Aorta (tissue), 5 donors: ENCODE measurements at regions not wholly inside any gene's neighbourhood (a gene's known extent, or its start where the extent isn't known, plus 50 kb on each side); places are given as distances from the start of the nearest gene placed in this dataset.

ENCODE experiments used
- ATAC-seq: fragments of 200-7000 bp; cut with Tn5 transposase; one replicate; pipeline ENCODE4 v1.9.1; 2022; ENCODE audit warnings: moderate library complexity; ENCODE audit not compliant: low FRiP score
- DNase-seq, 2 donors: peaks; one replicate each; pipeline ENCODE4 v3.0.0-alpha.2; 2020
- H3K27ac ChIP-seq, 2 donors: one replicate each; pipeline ENCODE4 v1.5.1; 2013; ENCODE audit warnings: low read length in 2 of 2, mild to moderate bottlenecking in 2 of 2, moderate library complexity in 2 of 2, control low read depth in 1 of 2, inconsistent platforms in 1 of 2, low read depth in 1 of 2
- H3K27me3 ChIP-seq, 2 donors: one replicate each; pipeline ENCODE4 v1.6.1; 2013; ENCODE audit warnings: control low read depth in 1 of 2, low read length in 1 of 2, mild to moderate bottlenecking in 1 of 2, moderate library complexity in 1 of 2; ENCODE audit not compliant: insufficient read depth in 2 of 2, control insufficient read depth in 1 of 2
- H3K36me3 ChIP-seq, 2 donors: one replicate each; pipeline ENCODE4 v1.6.1; 2013; ENCODE audit warnings: control low read depth in 1 of 2, low read length in 1 of 2, mild to moderate bottlenecking in 1 of 2; ENCODE audit not compliant: insufficient read depth in 2 of 2, control insufficient read depth in 1 of 2
- H3K4me1 ChIP-seq, 2 donors: one replicate each; pipeline ENCODE4 v1.6.1; 2013; ENCODE audit warnings: low read length in 2 of 2, control low read depth in 1 of 2, mild to moderate bottlenecking in 1 of 2, moderate library complexity in 1 of 2; ENCODE audit not compliant: insufficient read depth in 2 of 2, control insufficient read depth in 1 of 2
- H3K4me3 ChIP-seq, 2 donors: one replicate each; pipeline ENCODE4 v1.5.1; 2013; ENCODE audit warnings: low read length in 2 of 2, control low read depth in 1 of 2, mild to moderate bottlenecking in 1 of 2
- H3K9me3 ChIP-seq: one replicate; pipeline ENCODE4 v1.6.1; 2013; ENCODE audit warnings: mild to moderate bottlenecking, low read length; ENCODE audit not compliant: control insufficient read depth
- WGBS, 2 donors: extraction: QIAGEN DNeasy Blood & Tissue Kit; methylation state at CpG; one replicate each; pipeline ENCODE4 v1.1.7; 2013; 5-methylcytosine and 5-hydroxymethylcytosine counted together
- intact Hi-C, 2 donors: fragments of 100-400 bp; cut with DNase I; formaldehyde crosslinking; loops; one replicate each; pipeline versions ENCODE4 v1.14.2 to v1.15.0; 2022
- donor health status: healthy with polysubstance abuse.
- donor health status: Bipolar disorder and iron deficiency.
- donor health status: DM: no; HTN: no; CAD: no.
- donor health status: DM: no; HTN: no; CAD: no.
- donor health status: DM: yes; HTN: yes; CAD: no.

DNA sequence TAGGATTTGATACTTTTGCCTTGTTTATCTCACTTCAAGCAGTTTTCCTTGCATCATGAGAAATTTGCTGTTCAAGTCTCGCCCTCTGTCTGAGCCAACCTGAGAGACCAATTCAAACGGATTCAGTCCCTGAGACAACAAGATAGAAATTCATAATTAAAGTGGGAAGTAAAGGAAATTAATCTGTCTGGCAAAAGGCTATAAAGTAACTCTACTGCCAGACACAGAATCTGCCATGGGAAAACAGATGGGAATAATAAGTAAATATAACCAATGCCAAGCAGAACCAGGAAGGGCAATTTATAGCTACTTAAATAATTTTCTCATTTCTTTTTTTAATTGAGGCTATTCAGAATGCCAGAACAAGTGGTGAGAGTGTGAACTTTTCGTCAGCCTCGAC lies 239.6 kb downstream of the TFAP2C start:
- no peak for ATAC-seq
- WGBS, 2 donors = 58 to 61% methylated on average over 4 of the region's 4 CpGs
- Histone ChIP-seq H3K36me3 (no peaks in the 10 kb centered on the region), H3K9me3 (peaks cover 2% of the 10 kb centered on the region), H3K27ac (no peak overlapping the region), H3K27me3 (no peaks in the 10 kb centered on the region), H3K4me3 (no peak overlapping the region), H3K4me1 (no peaks in the 10 kb centered on the region)
- intact Hi-C loops = no loop called here
- no peak for DNase-seq

- H3K4me3 ChIP-seq = no peak overlapping the region
- no peak for ATAC-seq
- intact Hi-C loops = no loop called here
- H3K4me1 ChIP-seq = no peaks in the 10 kb centered on the region
- H3K9me3 ChIP-seq = peaks cover 2% of the 10 kb centered on the region
- no peak for DNase-seq
- H3K27ac ChIP-seq = no peak overlapping the region
- 93 to 95% methylated on average over 5 of the region's 5 CpGs for WGBS, 2 donors
- no peaks in the 10 kb centered on the region for H3K36me3 ChIP-seq
- no peaks in the 10 kb centered on the region for H3K27me3 ChIP-seq
Observed at GRCh38 chr20:56870271-56870670, 241.2 kb downstream of the TFAP2C start.

- no peak for DNase-seq
- WGBS, 2 donors = 57 to 58% methylated on average over 11 of the region's 11 CpGs
- Histone ChIP-seq H3K27ac (no peak overlapping the region), H3K36me3 (no peaks in the 10 kb centered on the region), H3K4me3 (no peak overlapping the region), H3K27me3 (no peaks in the 10 kb centered on the region), H3K9me3 (peaks cover 2% of the 10 kb centered on the region), H3K4me1 (no peaks in the 10 kb centered on the region)
- intact Hi-C loops = no loop called here
- ATAC-seq = no peak
Observed at GRCh38 chr20:56871691-56872090, 242.6 kb downstream of the TFAP2C start.

- Histone ChIP-seq H3K4me1 (no peaks in the 10 kb centered on the region), H3K27me3 (no peaks in the 10 kb centered on the region), H3K9me3 (peaks cover 2% of the 10 kb centered on the region), H3K4me3 (no peak overlapping the region), H3K27ac (no peak overlapping the region), H3K36me3 (no peaks in the 10 kb centered on the region)
- WGBS, 2 donors = 85 to 86% methylated on average over 11 of the region's 11 CpGs
- DNase-seq (no peak), ATAC-seq (no peak)
- intact Hi-C loops = no loop called here
Observed at GRCh38 chr20:56872620-56873458, 243.7 kb downstream of the TFAP2C start.

DNA sequence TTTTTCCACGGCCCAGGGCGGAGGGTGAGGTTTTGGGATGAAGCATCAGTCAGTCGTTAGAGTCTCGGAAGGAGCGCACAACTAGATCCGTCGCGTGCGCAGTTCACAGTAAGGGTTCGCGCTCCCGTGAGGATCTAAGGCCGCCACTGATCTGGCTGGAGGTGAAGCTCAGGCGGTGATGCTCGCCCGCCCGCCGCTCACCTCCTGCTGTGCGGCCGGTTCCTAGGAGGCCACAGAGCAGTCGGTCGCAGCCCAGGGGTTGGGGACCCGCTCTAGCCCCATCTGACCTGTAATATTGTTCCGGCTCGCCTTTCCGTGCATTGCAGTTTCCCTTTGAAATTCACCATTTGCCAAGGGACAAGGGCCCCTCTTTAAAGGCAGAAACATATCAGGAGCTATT lies 244.7 kb downstream of the TFAP2C start:
- Histone ChIP-seq H3K27me3 (no peaks in the 10 kb centered on the region), H3K4me3 (no peak overlapping the region), H3K9me3 (peaks cover 2% of the 10 kb centered on the region), H3K36me3 (no peaks in the 10 kb centered on the region), H3K27ac (no peak overlapping the region), H3K4me1 (no peaks in the 10 kb centered on the region)
- DNase-seq (no peak), ATAC-seq (no peak)
- intact Hi-C loops = no loop called here
- 87 to 89% methylated on average over 23 to 26 of the region's 26 CpGs for WGBS, 2 donors

GRCh38 chr20:56875052-56875659 lies 246.1 kb downstream of the TFAP2C start:
- DNase-seq (no peak), ATAC-seq (no peak)
- H3K36me3 ChIP-seq = no peaks in the 10 kb centered on the region
- no peaks in the 10 kb centered on the region for H3K4me1 ChIP-seq
- H3K4me3 ChIP-seq = no peak overlapping the region
- WGBS, 2 donors = 18 to 24% methylated on average over 6 of the region's 6 CpGs
- no peaks in the 10 kb centered on the region for H3K27me3 ChIP-seq
- intact Hi-C loops = no loop called here
- H3K27ac ChIP-seq = no peak overlapping the region
- H3K9me3 ChIP-seq = peaks cover 2% of the 10 kb centered on the region

GRCh38 chr20:56875803-56876202 lies 246.7 kb downstream of the TFAP2C start:
- peaks cover 2% of the 10 kb centered on the region for H3K9me3 ChIP-seq
- H3K27ac ChIP-seq = no peak overlapping the region
- DNase-seq (no peak), ATAC-seq (no peak)
- intact Hi-C loops = no loop called here
- no peaks in the 10 kb centered on the region for H3K27me3 ChIP-seq
- WGBS, 2 donors = 81 to 87% methylated on average over 7 of the region's 7 CpGs
- H3K4me1 ChIP-seq = no peaks in the 10 kb centered on the region
- H3K36me3 ChIP-seq = no peaks in the 10 kb centered on the region
- no peak overlapping the region for H3K4me3 ChIP-seq

DNA sequence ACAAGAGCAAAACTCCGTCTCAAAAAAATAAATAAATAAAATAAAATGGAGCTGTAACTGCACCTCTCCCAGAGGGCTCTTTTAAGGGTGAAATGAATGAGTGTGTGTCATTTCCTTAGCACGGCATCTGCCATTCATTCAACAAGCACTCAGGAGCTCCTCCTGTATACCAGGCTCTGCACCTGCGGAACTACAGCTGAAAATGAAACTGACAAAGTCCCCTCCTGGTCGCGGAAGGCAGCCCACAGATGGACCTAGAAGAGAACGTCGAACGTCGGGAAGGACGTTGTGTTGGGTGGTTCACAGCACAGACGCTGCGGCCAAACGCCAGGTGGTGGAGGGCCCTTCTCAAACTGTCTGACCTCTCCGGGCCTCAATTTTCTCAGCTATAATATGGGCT lies 256.4 kb downstream of the TFAP2C start:
- no peaks in the 10 kb centered on the region for H3K4me1 ChIP-seq
- ATAC-seq (no peak), DNase-seq (no peak)
- H3K27me3 ChIP-seq = no peaks in the 10 kb centered on the region
- H3K36me3 ChIP-seq = no peaks in the 10 kb centered on the region
- H3K27ac ChIP-seq = no peak overlapping the region
- 78 to 84% methylated on average over 14 of the region's 14 CpGs for WGBS, 2 donors
- intact Hi-C loops = no loop called here
- peaks cover 4% of the 10 kb centered on the region for H3K9me3 ChIP-seq
- no peak overlapping the region for H3K4me3 ChIP-seq

- DNase-seq (no peak), ATAC-seq (no peak)
- H3K36me3 ChIP-seq = no peaks in the 10 kb centered on the region
- no peak overlapping the region for H3K27ac ChIP-seq
- WGBS, 2 donors = 74 to 78% methylated on average over 11 of the region's 11 CpGs
- intact Hi-C loops = no loop called here
- H3K27me3 ChIP-seq = no peaks in the 10 kb centered on the region
- H3K9me3 ChIP-seq = peaks cover under 1% of the 10 kb centered on the region
- no peak overlapping the region for H3K4me3 ChIP-seq
- H3K4me1 ChIP-seq = no peaks in the 10 kb centered on the region
Observed at GRCh38 chr20:56890011-56890410, 260.9 kb downstream of the TFAP2C start.
